Stimulated activated effector memory CD8-positive, alpha-beta T cell treated with anti-CD3 and anti-CD28 coated beads, Interleukin-12 subunit alpha, Interleukin-12 subunit beta, amount 100 ng/mL, for 72 hours (primary cell): ENCODE measurements at regions not wholly inside any gene's neighbourhood (a gene's known extent, or its start where the extent isn't known, plus 50 kb on each side); places are given as distances from the start of the nearest gene placed in this dataset.

ENCODE experiments used
- ATAC-seq: fragments of 150-1000 bp; cut with Tn5 transposase; 2 replicates; pipeline ENCODE4 v1.10.0; 2021
- DNase-seq, 2 donors: peaks; one replicate each; pipeline ENCODE4 v3.0.0; 2021 to 2022; ENCODE audit warnings: low spot score in 2 of 2
- H3K27ac Mint-ChIP-seq: one replicate; pipeline ENCODE4 v1.8.0; 2022; ENCODE audit warnings: mild to moderate bottlenecking, mixed read lengths
- H3K36me3 Mint-ChIP-seq: one replicate; pipeline ENCODE4 v1.8.0; 2022; ENCODE audit warnings: mild to moderate bottlenecking, mixed read lengths
- H3K4me1 Mint-ChIP-seq: one replicate; pipeline ENCODE4 v1.8.0; 2022; ENCODE audit warnings: mixed read lengths
- H3K4me3 Mint-ChIP-seq: one replicate; pipeline ENCODE4 v1.8.0; 2022; ENCODE audit warnings: mild to moderate bottlenecking, mixed read lengths
- H3K9me3 Mint-ChIP-seq: one replicate; pipeline ENCODE4 v1.8.0; 2022; ENCODE audit warnings: mixed read lengths

DNA sequence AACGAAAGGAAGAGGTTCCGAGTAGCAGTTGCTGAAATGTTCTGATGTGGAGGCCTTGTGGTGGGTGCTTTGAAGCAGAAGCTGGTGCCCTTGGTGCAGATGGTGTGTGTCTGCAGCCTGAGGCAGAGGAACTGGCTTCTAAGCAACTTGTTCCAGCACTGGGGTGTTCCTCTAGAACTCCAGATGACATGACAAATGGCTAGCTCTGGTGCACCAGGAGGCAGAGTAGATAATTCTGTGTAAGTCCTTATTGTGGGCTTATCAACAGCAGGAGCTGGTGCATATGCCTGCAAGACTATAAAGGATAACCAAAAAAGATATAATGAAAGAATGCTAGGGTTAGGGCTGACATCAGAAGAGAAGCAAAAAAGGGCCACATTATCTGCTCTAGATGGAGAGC, 76.5 kb downstream of the ARL5B start:
- Mint-ChIP-seq H3K36me3 (no peaks in the 10 kb centered on the region), H3K4me1 (no peaks in the 10 kb centered on the region), H3K9me3 (no peaks in the 10 kb centered on the region), H3K4me3 (no peak overlapping the region), H3K27ac (no peak overlapping the region)
- ATAC-seq: no peak
- no peak for DNase-seq

DNA sequence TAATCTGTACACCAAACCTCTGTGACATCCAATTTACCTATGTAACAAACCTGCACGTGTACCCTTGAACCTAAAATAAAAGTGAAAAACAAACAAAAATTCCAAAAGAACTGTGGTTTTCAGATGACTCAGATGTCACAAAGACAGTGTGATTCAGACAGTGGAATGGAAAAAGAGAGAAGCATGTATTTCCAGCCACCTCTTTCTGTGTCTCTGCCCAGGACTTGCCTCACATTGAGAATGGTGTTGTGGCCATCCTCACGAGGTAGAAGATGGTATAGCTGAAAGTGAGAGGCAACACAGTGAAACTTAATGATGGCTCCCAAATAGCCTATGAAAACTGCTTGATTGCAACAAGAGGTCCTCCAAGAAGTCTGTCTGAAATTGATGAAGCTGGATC, 78.0 kb downstream of the ARL5B start:
- H3K4me3 Mint-ChIP-seq: no peak overlapping the region
- no peaks in the 10 kb centered on the region for H3K36me3 Mint-ChIP-seq
- no peaks in the 10 kb centered on the region for H3K9me3 Mint-ChIP-seq
- no peak overlapping the region for H3K27ac Mint-ChIP-seq
- ATAC-seq: no peak
- no peak for DNase-seq
- H3K4me1 Mint-ChIP-seq: no peaks in the 10 kb centered on the region

DNA sequence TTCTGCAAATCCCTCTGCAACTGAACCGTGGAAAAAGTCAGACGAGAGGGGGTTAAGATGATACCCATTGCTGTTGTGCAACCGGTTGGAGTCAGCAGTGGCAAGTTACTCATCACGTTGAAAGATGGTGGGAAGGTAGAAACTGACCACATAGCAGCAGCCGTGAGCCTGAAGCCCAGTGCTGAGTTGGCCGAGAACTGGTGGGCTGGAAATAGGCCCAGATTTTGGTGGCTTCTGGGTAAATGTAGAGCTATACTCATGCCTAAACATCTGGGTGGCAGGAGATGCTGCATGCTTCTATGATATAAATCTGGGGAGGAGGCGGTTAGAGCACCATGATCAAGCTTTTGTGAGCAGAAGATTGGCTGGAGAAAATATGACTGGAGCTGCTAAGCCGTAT, 78.6 kb downstream of the ARL5B start:
- no peaks in the 10 kb centered on the region for H3K9me3 Mint-ChIP-seq
- no peak overlapping the region for H3K4me3 Mint-ChIP-seq
- DNase-seq (no peak), ATAC-seq (no peak)
- no peak overlapping the region for H3K27ac Mint-ChIP-seq
- H3K36me3 Mint-ChIP-seq: no peaks in the 10 kb centered on the region
- no peaks in the 10 kb centered on the region for H3K4me1 Mint-ChIP-seq

DNA sequence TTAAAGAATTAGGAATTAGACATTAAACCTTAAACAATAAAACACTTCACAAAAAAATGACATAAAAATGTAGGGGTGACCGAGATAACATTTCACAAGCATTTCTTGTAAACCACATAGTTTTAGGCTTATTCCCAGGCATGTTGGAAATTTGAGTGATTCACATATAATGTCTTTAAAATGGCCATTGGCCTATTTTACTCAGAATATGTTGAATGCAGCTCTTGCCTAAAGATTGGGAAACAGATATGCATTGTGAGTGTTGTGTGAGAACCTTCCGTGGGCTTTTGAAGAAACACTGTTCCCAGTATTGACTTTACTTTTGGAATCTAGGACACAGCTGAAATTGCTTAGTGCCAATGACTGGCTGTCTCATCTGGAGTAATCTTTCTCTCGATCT, 79.6 kb downstream of the ARL5B start:
- ATAC-seq (no peak), DNase-seq (no peak)
- no peaks in the 10 kb centered on the region for H3K36me3 Mint-ChIP-seq
- H3K27ac Mint-ChIP-seq: no peak overlapping the region
- no peaks in the 10 kb centered on the region for H3K9me3 Mint-ChIP-seq
- H3K4me1 Mint-ChIP-seq: no peaks in the 10 kb centered on the region
- no peak overlapping the region for H3K4me3 Mint-ChIP-seq

DNA sequence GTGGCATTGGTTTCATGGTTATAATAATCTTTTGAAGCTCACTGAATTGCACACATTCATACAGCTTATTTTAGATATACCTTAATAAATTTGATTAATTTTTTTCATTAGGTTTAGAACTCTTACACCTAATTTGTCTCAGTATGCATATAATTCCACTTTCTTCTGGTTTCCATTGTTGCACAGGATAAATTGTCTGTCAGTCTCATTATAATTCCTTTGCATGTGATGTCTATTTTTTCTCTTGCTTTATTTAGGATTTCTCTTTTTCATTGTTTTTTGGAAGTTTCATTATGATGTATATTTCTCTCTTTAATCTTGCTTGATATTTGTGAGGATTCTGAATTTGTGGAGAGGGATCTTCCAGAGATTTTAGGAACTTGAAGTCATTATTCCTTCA, 84.7 kb downstream of the ARL5B start:
- H3K9me3 Mint-ChIP-seq: peaks cover 6% of the 10 kb centered on the region
- H3K4me3 Mint-ChIP-seq: no peak overlapping the region
- no peak overlapping the region for H3K27ac Mint-ChIP-seq
- H3K4me1 Mint-ChIP-seq: no peaks in the 10 kb centered on the region
- no peaks in the 10 kb centered on the region for H3K36me3 Mint-ChIP-seq
- no peak for DNase-seq
- no peak for ATAC-seq

DNA sequence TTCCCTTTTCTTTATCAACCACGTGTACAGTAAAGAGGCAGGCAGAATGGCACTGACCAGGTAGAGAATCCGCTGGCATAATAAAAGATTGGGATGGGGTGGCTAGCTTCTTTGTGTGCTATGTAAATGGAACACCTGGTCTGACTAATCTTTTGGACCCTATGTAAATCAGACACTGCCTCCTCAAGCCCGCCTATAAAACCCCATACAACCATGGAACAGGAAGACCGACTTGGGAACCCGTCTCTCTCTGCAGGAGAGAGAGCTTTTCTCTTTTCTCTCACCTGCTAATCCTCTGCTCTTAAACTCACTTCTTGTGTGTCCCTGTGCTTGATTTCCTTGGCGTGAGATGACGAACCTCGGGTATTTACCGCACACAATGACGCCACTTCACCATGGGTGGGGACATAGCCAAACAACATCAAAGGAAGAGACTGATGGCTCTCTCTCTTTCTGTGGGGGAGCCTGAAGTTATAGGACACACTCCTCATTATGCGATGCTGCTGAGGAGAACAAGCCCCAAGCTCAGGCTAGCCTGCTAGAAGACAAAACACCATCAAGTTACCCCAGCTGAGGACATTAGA, 94.2 kb downstream of the ARL5B start:
- ATAC-seq (no peak), DNase-seq (no peak)
- Mint-ChIP-seq H3K27ac (no peak overlapping the region), H3K9me3 (no peaks in the 10 kb centered on the region), H3K36me3 (no peaks in the 10 kb centered on the region), H3K4me1 (no peaks in the 10 kb centered on the region), H3K4me3 (no peak overlapping the region)

DNA sequence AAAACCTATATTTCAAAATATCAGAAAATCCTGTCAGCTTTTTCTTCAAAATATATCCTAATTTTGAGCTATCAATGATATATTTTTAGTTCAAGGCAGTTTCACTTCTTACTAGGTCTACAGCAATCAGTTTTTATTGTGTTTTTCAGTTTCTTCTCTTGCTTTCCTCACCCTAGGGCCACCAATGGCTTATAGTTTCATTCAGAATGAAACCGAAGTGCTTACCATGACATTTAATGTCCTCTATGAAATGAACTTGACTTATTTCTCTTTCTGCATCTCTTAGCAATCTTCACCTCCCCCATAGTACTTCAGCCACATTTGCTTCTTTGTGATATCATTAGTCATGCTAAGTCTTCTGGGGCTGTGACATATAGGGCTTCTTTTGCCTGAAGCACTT, 100.3 kb downstream of the ARL5B start:
- no peaks in the 10 kb centered on the region for H3K9me3 Mint-ChIP-seq
- H3K4me1 Mint-ChIP-seq: no peaks in the 10 kb centered on the region
- DNase-seq: no peak
- H3K4me3 Mint-ChIP-seq: no peak overlapping the region
- no peaks in the 10 kb centered on the region for H3K36me3 Mint-ChIP-seq
- ATAC-seq: no peak
- H3K27ac Mint-ChIP-seq: no peak overlapping the region

DNA sequence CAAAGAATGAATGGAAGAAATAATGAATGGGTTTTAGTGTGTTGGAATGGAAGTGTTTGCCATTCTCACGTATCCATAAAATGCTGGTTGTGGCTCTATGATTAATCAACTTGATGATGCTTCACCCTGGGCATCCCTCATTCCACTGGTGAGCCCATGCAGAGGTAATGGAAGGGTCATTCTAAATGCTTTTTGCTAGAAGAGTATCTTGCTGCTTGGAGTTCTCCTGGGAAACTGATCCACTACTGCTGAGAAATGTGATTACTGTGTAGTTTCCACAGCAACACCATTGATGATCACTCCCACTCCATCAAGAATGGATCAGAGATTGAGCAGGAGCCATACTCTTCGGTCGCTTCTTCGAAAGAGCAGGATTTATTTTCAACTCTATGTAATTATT, 101.6 kb downstream of the ARL5B start:
- H3K4me3 Mint-ChIP-seq: no peak overlapping the region
- H3K9me3 Mint-ChIP-seq: no peaks in the 10 kb centered on the region
- H3K4me1 Mint-ChIP-seq: no peaks in the 10 kb centered on the region
- H3K36me3 Mint-ChIP-seq: no peaks in the 10 kb centered on the region
- no peak for ATAC-seq
- H3K27ac Mint-ChIP-seq: no peak overlapping the region
- DNase-seq: no peak

DNA sequence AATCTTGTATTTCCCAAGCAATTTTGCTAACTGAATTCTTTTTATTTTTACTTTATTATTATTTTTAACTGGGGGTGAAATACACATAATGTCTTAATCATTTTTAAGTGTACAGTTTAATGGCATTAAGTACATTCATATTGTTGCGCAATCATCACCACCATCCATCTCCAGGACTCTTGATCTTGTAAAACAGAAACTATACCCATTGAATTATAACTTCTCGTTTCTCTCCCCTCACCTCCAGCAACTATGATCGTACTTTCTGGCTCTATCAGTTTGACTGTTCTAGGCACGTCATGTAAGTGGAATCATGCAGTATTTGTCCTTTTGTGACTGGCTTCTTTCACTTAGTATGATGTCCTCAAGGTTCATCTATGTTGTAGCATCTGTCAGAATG, 108.8 kb downstream of the ARL5B start:
- no peaks in the 10 kb centered on the region for H3K36me3 Mint-ChIP-seq
- H3K9me3 Mint-ChIP-seq: peaks cover 3% of the 10 kb centered on the region
- ATAC-seq (no peak), DNase-seq (no peak)
- H3K27ac Mint-ChIP-seq: no peak overlapping the region
- no peaks in the 10 kb centered on the region for H3K4me1 Mint-ChIP-seq
- H3K4me3 Mint-ChIP-seq: no peak overlapping the region

DNA sequence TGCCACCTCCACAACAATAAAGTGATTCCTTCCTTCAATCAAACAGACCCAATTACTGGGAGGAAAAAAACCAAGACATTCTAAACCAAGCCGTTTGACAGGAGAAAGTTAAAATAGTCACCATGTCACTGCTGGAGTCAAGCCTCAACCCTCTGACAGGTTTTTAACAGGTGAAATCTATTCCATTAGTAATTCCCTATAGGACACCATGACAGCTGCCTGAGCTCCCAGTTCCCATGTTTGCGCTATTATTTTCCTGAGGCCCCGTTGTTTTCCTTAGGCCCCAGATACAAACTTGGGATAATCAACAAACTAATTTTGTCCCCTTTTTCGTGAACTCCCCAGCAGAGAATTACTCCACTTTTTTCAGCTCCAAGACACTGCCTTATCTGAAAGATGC, 113.9 kb downstream of the ARL5B start:
- H3K4me1 Mint-ChIP-seq: no peaks in the 10 kb centered on the region
- H3K9me3 Mint-ChIP-seq: peaks cover 3% of the 10 kb centered on the region
- ATAC-seq: no peak
- no peak overlapping the region for H3K27ac Mint-ChIP-seq
- no peak for DNase-seq
- H3K36me3 Mint-ChIP-seq: no peaks in the 10 kb centered on the region
- H3K4me3 Mint-ChIP-seq: no peak overlapping the region

DNA sequence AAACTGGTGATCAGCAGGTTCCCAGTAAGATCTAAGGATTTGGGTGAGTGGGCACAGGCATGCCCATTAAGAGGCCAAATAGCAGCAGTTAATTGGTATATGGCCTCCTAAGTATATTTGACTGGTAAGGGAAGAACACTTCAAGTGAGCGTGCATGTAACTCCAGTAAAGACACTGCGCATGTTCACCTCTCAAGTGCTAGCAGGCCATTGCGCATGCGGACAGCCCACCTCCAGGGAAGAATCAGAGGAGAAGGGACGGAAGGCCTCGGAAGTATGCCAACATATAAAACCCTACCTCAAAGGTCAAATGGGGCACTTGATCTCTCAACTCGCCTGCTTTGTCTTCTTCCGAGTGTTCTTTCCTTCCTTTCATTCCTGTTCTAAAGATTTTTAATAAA, 118.0 kb downstream of the ARL5B start:
- H3K4me3 Mint-ChIP-seq: no peak overlapping the region
- no peaks in the 10 kb centered on the region for H3K36me3 Mint-ChIP-seq
- no peaks in the 10 kb centered on the region for H3K9me3 Mint-ChIP-seq
- H3K27ac Mint-ChIP-seq: no peak overlapping the region
- H3K4me1 Mint-ChIP-seq: no peaks in the 10 kb centered on the region
- ATAC-seq (no peak), DNase-seq (no peak)

DNA sequence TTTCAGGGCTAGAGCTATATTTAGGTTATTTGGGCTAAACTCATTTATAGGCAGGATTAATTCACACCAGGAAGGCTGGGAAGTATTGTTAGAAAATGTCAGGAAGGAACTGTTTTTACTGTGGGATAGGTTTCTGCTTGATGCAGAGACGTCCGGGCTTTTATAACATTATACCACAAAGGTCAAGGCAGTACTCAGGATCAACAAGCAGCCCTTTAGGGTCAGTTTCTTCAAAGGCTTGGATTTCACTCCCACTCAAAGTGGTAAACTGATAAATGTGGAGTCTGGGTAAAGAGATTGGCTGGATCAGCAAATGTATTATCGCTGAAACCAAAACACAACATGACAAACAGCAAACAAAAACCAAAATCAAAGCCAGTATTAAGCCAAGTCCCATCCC, 127.2 kb downstream of the ARL5B start:
- ATAC-seq: no peak
- H3K27ac Mint-ChIP-seq: no peak overlapping the region

DNA sequence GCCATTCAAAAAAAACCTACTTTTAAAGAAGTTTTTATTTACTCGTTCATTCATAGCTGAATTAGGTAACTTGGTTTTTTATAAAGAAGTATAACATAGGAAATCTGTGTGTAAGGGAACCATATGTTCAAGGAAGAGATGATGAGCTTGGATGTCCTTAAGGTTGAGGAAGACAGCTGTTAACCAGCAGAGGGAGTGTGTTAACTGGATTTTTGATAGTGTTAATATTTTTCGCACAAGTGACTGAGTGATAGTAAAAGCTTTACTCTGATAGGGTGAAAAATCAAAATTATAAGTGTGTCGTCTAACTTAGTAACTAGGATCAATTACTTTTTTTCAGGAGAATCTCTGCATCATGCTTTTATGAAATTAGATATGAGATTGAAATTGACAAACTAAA, 134.7 kb downstream of the ARL5B start:
- H3K4me1 Mint-ChIP-seq: no peaks in the 10 kb centered on the region
- no peaks in the 10 kb centered on the region for H3K36me3 Mint-ChIP-seq
- no peak for ATAC-seq
- no peak overlapping the region for H3K27ac Mint-ChIP-seq
- no peak overlapping the region for H3K4me3 Mint-ChIP-seq
- H3K9me3 Mint-ChIP-seq: peaks cover 8% of the 10 kb centered on the region
- DNase-seq: no peak

More for the DNA sequence above, 127.2 kb downstream of the ARL5B start:
- H3K36me3 Mint-ChIP-seq: no peaks in the 10 kb centered on the region
- no peak overlapping the region for H3K4me3 Mint-ChIP-seq
- DNase-seq: no peak
- H3K9me3 Mint-ChIP-seq: peaks cover 2% of the 10 kb centered on the region
- H3K4me1 Mint-ChIP-seq: no peaks in the 10 kb centered on the region

DNA sequence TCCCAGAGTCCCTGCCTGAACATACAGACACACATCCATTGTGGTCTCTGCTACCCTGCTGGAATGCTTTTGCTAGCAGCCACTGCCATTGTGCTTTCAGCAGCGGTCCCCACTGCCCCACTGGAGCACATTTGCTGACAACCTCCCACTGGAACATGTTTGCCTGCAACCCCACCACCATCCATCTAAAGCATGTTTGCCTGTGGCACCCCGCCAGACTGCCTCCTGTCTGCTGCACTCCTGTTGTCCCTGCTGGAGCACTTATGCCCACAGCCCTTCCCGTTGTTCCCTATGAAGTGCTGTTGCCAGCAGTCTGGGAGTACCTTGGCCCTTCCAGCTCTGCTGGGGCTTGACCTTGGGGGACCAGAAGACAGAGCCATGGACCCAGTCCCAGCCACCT, 136.3 kb downstream of the ARL5B start:
- Mint-ChIP-seq H3K27ac (no peak overlapping the region), H3K9me3 (peaks cover 8% of the 10 kb centered on the region), H3K36me3 (no peaks in the 10 kb centered on the region), H3K4me3 (no peak overlapping the region), H3K4me1 (no peaks in the 10 kb centered on the region)
- ATAC-seq: peak; percentile 21
- no peak for DNase-seq

DNA sequence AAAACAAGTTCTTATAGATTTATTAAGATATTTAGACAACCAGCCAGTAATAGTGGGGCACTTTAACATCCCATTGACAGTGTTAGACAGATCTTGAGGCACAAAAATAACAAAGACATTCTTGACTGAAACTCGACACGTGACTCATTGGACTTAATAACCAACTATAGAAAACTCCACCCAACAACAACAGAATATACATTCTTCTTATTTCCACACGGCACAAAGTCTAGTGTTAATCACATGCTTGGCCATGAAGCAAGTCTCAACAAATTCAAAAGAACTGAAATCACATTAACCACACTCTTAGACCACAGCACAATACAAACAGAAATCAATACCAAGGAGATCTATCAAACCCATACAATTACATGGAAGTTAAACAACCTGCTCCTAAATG, 138.1 kb downstream of the ARL5B start:
- DNase-seq: no peak
- Mint-ChIP-seq H3K27ac (no peak overlapping the region), H3K9me3 (peaks cover 3% of the 10 kb centered on the region), H3K4me3 (no peak overlapping the region), H3K4me1 (no peaks in the 10 kb centered on the region), H3K36me3 (no peaks in the 10 kb centered on the region)
- no peak for ATAC-seq

DNA sequence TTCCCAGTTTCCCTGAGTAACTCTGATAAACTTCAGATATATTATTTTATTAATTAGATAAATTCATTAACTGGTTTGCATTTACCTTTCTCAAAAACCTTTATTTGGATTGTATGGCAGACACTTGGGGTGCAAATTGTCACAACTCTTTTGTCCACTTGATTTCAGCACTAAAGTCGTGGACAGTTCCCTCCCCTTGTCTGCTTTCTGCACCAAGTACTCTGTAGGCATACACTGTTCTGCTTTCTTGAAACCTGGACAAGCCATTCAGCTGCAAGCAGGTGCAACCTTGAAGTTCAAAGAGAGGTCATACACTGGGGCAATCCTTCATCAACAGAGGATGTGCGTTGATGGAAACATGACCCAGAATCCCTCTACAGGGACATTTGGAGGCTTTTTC, 162.9 kb downstream of the ARL5B start:
- Mint-ChIP-seq H3K9me3 (peaks cover 7% of the 10 kb centered on the region), H3K4me1 (no peaks in the 10 kb centered on the region), H3K36me3 (no peaks in the 10 kb centered on the region), H3K4me3 (no peak overlapping the region), H3K27ac (no peak overlapping the region)
- ATAC-seq: no peak
- no peak for DNase-seq

DNA sequence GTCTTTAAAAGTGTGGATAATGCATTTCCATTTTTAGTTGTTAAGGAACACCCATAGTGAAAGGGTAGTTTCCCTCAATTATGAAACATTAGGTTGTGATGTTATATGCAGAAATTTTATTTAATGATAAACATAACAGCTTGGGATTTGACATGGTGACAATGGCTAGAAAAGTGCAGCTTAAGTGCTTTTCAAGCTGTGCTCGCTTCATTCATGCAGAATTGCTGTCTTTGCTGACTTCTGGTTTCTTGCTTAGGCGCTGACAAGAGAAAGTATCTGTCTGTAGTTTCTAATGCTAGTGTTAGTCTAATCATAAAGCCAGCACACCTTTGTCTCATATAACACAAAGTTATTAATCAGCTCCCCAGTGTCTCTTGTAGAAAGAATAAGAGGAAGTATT, 170.0 kb downstream of the ARL5B start:
- no peak overlapping the region for H3K4me3 Mint-ChIP-seq
- DNase-seq (no peak), ATAC-seq (no peak)
- no peak overlapping the region for H3K27ac Mint-ChIP-seq
- H3K9me3 Mint-ChIP-seq: no peaks in the 10 kb centered on the region
- H3K36me3 Mint-ChIP-seq: no peaks in the 10 kb centered on the region
- H3K4me1 Mint-ChIP-seq: no peaks in the 10 kb centered on the region
